H9 (cell line): ENCODE measurements at regions not wholly inside any gene's neighbourhood (a gene's known extent, or its start where the extent isn't known, plus 50 kb on each side); places are given as distances from the start of the nearest gene placed in this dataset.
"Not testable (repeated sequence)": the region's sequence is repeated elsewhere in the genome, so short reads cannot be mapped to it uniquely, and the experiment has no call there.

Source experiments
- DNase-seq: peaks from one replicate; pipeline ENCODE4 v3.0.0-alpha.2; 2017
- H2AFZ ChIP-seq: one replicate; pipeline ENCODE4 v1.6.1; 2013; ENCODE audit warnings: mild to moderate bottlenecking, low read length, control low read depth, moderate library complexity
- H2AK5ac ChIP-seq: 2 replicates; pipeline ENCODE4 v1.6.1; 2013; ENCODE audit warnings: low read length, control low read depth, mixed read lengths; ENCODE audit not compliant: insufficient read length
- H2BK120ac ChIP-seq: one replicate; pipeline ENCODE4 v1.6.1; 2013; ENCODE audit warnings: low read depth, mild to moderate bottlenecking, low read length, control low read depth, inconsistent platforms; ENCODE audit not compliant: poor library complexity, severe bottlenecking
- H2BK12ac ChIP-seq: 2 replicates; pipeline ENCODE4 v1.6.1; 2013; ENCODE audit warnings: low read length, control low read depth, mixed read lengths, low read depth; ENCODE audit not compliant: insufficient read length
- H2BK15ac ChIP-seq: 2 replicates; pipeline ENCODE4 v1.6.1; 2013; ENCODE audit warnings: low read depth, low read length, control low read depth
- H2BK20ac ChIP-seq: one replicate; pipeline ENCODE4 v1.6.1; 2013; ENCODE audit warnings: low read depth, mild to moderate bottlenecking, low read length, control low read depth, inconsistent platforms; ENCODE audit not compliant: poor library complexity, severe bottlenecking
- H2BK5ac ChIP-seq: 2 replicates; pipeline ENCODE4 v1.6.1; 2013; ENCODE audit warnings: low read length, control low read depth, mixed read lengths; ENCODE audit not compliant: insufficient read length
- H3K14ac ChIP-seq: 2 replicates; pipeline ENCODE4 v1.6.1; 2013; ENCODE audit warnings: low read length, control low read depth; ENCODE audit not compliant: insufficient read depth
- H3K18ac ChIP-seq: 2 replicates; pipeline ENCODE4 v1.6.1; 2013; ENCODE audit warnings: low read depth, mild to moderate bottlenecking, mixed read lengths, low read length, control low read depth; ENCODE audit not compliant: insufficient read length
- H3K23ac ChIP-seq: 2 replicates; pipeline ENCODE4 v1.6.1; 2013; ENCODE audit warnings: low read length, control low read depth, mixed read lengths, low read depth; ENCODE audit not compliant: insufficient read length
- H3K23me2 ChIP-seq: 2 replicates; pipeline ENCODE4 v1.6.1; 2013; ENCODE audit warnings: low read depth, mild to moderate bottlenecking, mixed read lengths, low read length, control low read depth; ENCODE audit not compliant: insufficient read length, poor library complexity, severe bottlenecking
- H3K27ac ChIP-seq: 2 replicates; pipeline ENCODE4 v1.5.1; 2013; ENCODE audit warnings: low read length, control low read depth, mixed read lengths, low read depth; ENCODE audit not compliant: insufficient read length
- H3K27me3 ChIP-seq: 2 replicates; pipeline ENCODE4 v1.6.1; 2013; ENCODE audit warnings: low read length, control low read depth, inconsistent platforms; ENCODE audit not compliant: insufficient read depth
- H3K4ac ChIP-seq: 2 replicates; pipeline ENCODE4 v1.6.1; 2013; ENCODE audit warnings: low read depth, mild to moderate bottlenecking, control low read depth, inconsistent platforms, low read length, moderate library complexity
- H3K4me1 ChIP-seq: 2 replicates; pipeline ENCODE4 v1.6.1; 2013; ENCODE audit warnings: low read length, control low read depth, inconsistent platforms; ENCODE audit not compliant: insufficient read depth
- H3K4me2 ChIP-seq: 2 replicates; pipeline ENCODE4 v1.6.1; 2013; ENCODE audit warnings: low read length, control low read depth, mixed read lengths; ENCODE audit not compliant: insufficient read length, insufficient read depth
- H3K56ac ChIP-seq: 2 replicates; pipeline ENCODE4 v1.6.1; 2013; ENCODE audit warnings: low read depth, mild to moderate bottlenecking, mixed read lengths, low read length, control low read depth; ENCODE audit not compliant: insufficient read length
- H3K79me1 ChIP-seq: 2 replicates; pipeline ENCODE4 v1.6.1; 2013; ENCODE audit warnings: low read depth, mild to moderate bottlenecking, moderate library complexity, low read length, control low read depth, inconsistent platforms; ENCODE audit not compliant: insufficient read depth, poor library complexity, severe bottlenecking
- H3K79me2 ChIP-seq: 2 replicates; pipeline ENCODE4 v1.6.1; 2013; ENCODE audit warnings: low read length, control low read depth, inconsistent platforms; ENCODE audit not compliant: insufficient read depth
- H3K9ac ChIP-seq: 2 replicates; pipeline ENCODE4 v1.6.1; 2013; ENCODE audit warnings: low read length, control low read depth, mixed read lengths; ENCODE audit not compliant: insufficient read length; ENCODE audit errors: extremely low read depth
- H3K9me3 ChIP-seq: one replicate; pipeline ENCODE4 v1.6.1; 2013; ENCODE audit warnings: low read depth, low read length, inconsistent platforms; ENCODE audit not compliant: control insufficient read depth
- H3T11ph ChIP-seq: one replicate; pipeline ENCODE4 v1.6.1; 2013; ENCODE audit warnings: mild to moderate bottlenecking, low read length, control low read depth, inconsistent platforms
- H4K20me1 ChIP-seq: one replicate; pipeline ENCODE4 v1.6.1; 2013; ENCODE audit not compliant: control insufficient read depth, insufficient read length, insufficient read depth
- H4K5ac ChIP-seq: 2 replicates; pipeline ENCODE4 v1.6.1; 2013; ENCODE audit warnings: low read depth, mild to moderate bottlenecking, mixed read lengths, low read length, control low read depth; ENCODE audit not compliant: insufficient read length
- H4K8ac ChIP-seq: replicated peaks from 2 replicates; pipeline ENCODE4 v1.6.1; 2013; ENCODE audit warnings: low read length, control low read depth, mixed read lengths, low read depth; ENCODE audit not compliant: insufficient read length
- H4K91ac ChIP-seq: 2 replicates; pipeline ENCODE4 v1.6.1; 2013; ENCODE audit warnings: low read depth, mild to moderate bottlenecking, moderate library complexity, mixed read lengths, low read length, control low read depth; ENCODE audit not compliant: insufficient read length
- H3K27ac Mint-ChIP-seq, 3 experiments: 2 replicates in 2 of 3; 3 replicates in 1 of 3; pipeline ENCODE4 v1.8.0; 2020 to 2021; ENCODE audit warnings: mixed read lengths in 3 of 3, mild to moderate bottlenecking in 1 of 3, moderate library complexity in 1 of 3
- H3K27me3 Mint-ChIP-seq: 2 replicates; pipeline ENCODE4 v1.8.0; 2021; ENCODE audit warnings: low read depth, mild to moderate bottlenecking, moderate library complexity, mixed read lengths
- H3K36me3 Mint-ChIP-seq, 3 experiments: 2 replicates in 2 of 3; 3 replicates in 1 of 3; pipeline ENCODE4 v1.8.0; 2020 to 2021; ENCODE audit warnings: low read depth in 3 of 3, mixed read lengths in 3 of 3; ENCODE audit not compliant: insufficient read depth in 1 of 3
- H3K4me1 Mint-ChIP-seq, 2 experiments: 2 replicates each; pipeline ENCODE4 v1.8.0; 2020; ENCODE audit warnings: mixed read lengths in 2 of 2
- H3K4me3 Mint-ChIP-seq, 2 experiments: 2 replicates in 1 of 2; 3 replicates in 1 of 2; pipeline ENCODE4 v1.8.0; 2020 to 2021; ENCODE audit warnings: mild to moderate bottlenecking in 2 of 2, mixed read lengths in 2 of 2, moderate library complexity in 1 of 2
- H3K9me3 Mint-ChIP-seq, 2 experiments: 2 replicates in 1 of 2; 3 replicates in 1 of 2; pipeline ENCODE4 v1.8.0; 2020; ENCODE audit warnings: mild to moderate bottlenecking in 2 of 2, mixed read lengths in 2 of 2, moderate library complexity in 1 of 2
- WGBS: extraction: QIAGEN DNeasy Blood & Tissue Kit; methylation state at CpG from one replicate; pipeline ENCODE4 v1.1.7; 2013; ENCODE audit warnings: missing lambda C conversion rate, low lambda C conversion rate, mixed read lengths; ENCODE audit not compliant: insufficient read length; ENCODE audit errors: extremely low coverage; 5-methylcytosine and 5-hydroxymethylcytosine counted together

GRCh38 chr9:41033360-41033759 lies 95.1 kb downstream of the FOXD4L6 start:
- H3K27me3 ChIP-seq, H3K4me1 ChIP-seq, H3K4me3 Mint-ChIP-seq, H2BK20ac ChIP-seq, H2BK5ac ChIP-seq, H2AK5ac ChIP-seq, H3K4me2 ChIP-seq, H4K8ac ChIP-seq, H4K5ac ChIP-seq, H3K79me1 ChIP-seq, H2BK15ac ChIP-seq, H3K27ac Mint-ChIP-seq, H3K18ac ChIP-seq, H3K4me1 Mint-ChIP-seq, H3K23ac ChIP-seq, DNase-seq, H3K56ac ChIP-seq, H3T11ph ChIP-seq, H3K4ac ChIP-seq, H3K14ac ChIP-seq, H3K79me2 ChIP-seq, H2AFZ ChIP-seq, H2BK12ac ChIP-seq, H3K9me3 ChIP-seq, H4K20me1 ChIP-seq, H3K27ac ChIP-seq, H3K36me3 Mint-ChIP-seq, H3K9ac ChIP-seq, H2BK120ac ChIP-seq, H3K23me2 ChIP-seq, H4K91ac ChIP-seq: not testable (repeated sequence)
- peaks cover 21% of the 10 kb centered on the region for H3K27me3 Mint-ChIP-seq
- WGBS = no CpG with 5 or more reads among the region's 3 CpGs
- peaks cover 16% of the 10 kb centered on the region in 2 experiments; a peak in 4 of 5 replicates for H3K9me3 Mint-ChIP-seq

- H3K9ac ChIP-seq, H4K5ac ChIP-seq, H3K4me2 ChIP-seq, H3K9me3 ChIP-seq, H2BK5ac ChIP-seq, H3T11ph ChIP-seq, H3K79me1 ChIP-seq, H3K27ac Mint-ChIP-seq, H3K23me2 ChIP-seq, H3K27me3 ChIP-seq, H2BK15ac ChIP-seq, H3K14ac ChIP-seq, DNase-seq, H4K8ac ChIP-seq, H3K79me2 ChIP-seq, H3K4me1 Mint-ChIP-seq, H2BK20ac ChIP-seq, H3K23ac ChIP-seq, H4K20me1 ChIP-seq, H3K4ac ChIP-seq, H2BK120ac ChIP-seq, H2AFZ ChIP-seq, H3K4me3 Mint-ChIP-seq, H3K27ac ChIP-seq, H2BK12ac ChIP-seq, H3K18ac ChIP-seq, H4K91ac ChIP-seq, H3K56ac ChIP-seq, H2AK5ac ChIP-seq, H3K4me1 ChIP-seq: not testable (repeated sequence)
- Mint-ChIP-seq H3K9me3 (peaks cover 40 to 42% of the 10 kb centered on the region in 2 experiments), H3K27me3 (peaks cover 40% of the 10 kb centered on the region), H3K36me3 (peaks cover 6 to 11% (median 9%) of the 10 kb centered on the region in 3 experiments; a peak in 5 of 7 replicates)
- no CpG with 5 or more reads among the region's 6 CpGs for WGBS
Observed at GRCh38 chr9:41026912-41027676, 101.4 kb downstream of the FOXD4L6 start.
